ENCODE measurements at regions not wholly inside any gene's neighbourhood (a gene's known extent, or its start where the extent isn't known, plus 50 kb on each side); places are given as distances from the start of the nearest gene placed in this dataset.

- no peak for TF ChIP-seq CTCF (IDR thresholded peaks at IDR 0.05)
- TF ChIP-seq ZFX (IDR thresholded peaks at IDR 0.05; ENCODE audit: borderline replicate concordance) = no peak
These were observed 93.0 kb downstream of the MAGEE1 start for GRCh38 chrX:76520273-76521054.
